ENCODE measurements at regions not wholly inside any gene's neighbourhood (a gene's known extent, or its start where the extent isn't known, plus 50 kb on each side); places are given as distances from the start of the nearest gene placed in this dataset.

DNA sequence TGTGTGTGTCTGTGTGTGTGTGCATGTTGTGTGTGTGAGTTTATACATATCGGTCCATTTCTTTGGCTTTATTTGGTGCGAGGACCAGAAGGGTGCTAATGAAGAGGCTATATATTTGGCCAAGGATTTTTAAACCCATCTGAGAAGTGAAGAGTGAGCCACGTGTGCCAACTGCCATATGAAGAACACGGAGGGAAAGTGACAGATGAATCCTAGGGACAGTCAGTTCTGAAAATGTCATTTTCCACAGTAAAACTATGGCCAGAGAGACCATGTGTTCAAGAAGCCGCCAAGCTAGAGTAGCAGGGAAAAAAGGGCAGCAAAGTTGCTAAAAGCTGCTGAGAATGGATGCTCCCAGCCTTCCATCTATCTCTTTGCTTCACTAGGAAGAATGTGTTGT, 297.3 kb upstream of the LMCD1 start:
- ATAC-seq (ENCODE audit: low read depth in 2 of 2) (no peak), DNase-seq (no peak)
- Mint-ChIP-seq H3K9me3 (no peaks in the 10 kb centered on the region), H3K27ac (no peak overlapping the region), H3K4me3 (no peak overlapping the region), H3K36me3 (no peaks in the 10 kb centered on the region), H3K27me3 (peaks cover 4% of the 10 kb centered on the region), H3K4me1 (no peaks in the 10 kb centered on the region)
- Histone ChIP-seq H3K36me3 (ENCODE audit: control insufficient read depth, insufficient read depth, low read length) (no peaks in the 10 kb centered on the region), H3K27me3 (ENCODE audit: control insufficient read depth, insufficient read depth, low read length) (no peaks in the 10 kb centered on the region), H3K4me1 (ENCODE audit: control insufficient read depth, insufficient read depth, low read length, poor library complexity, severe bottlenecking) (no peaks in the 10 kb centered on the region), H3K4me3 (ENCODE audit: low read depth, low read length) (no peak overlapping the region), H3K9me3 (ENCODE audit: control insufficient read depth in 2 of 2, low read length in 2 of 2) (no peaks in the 10 kb centered on the region), H3K27ac (ENCODE audit: insufficient read depth, low read length, poor library complexity, severe bottlenecking) (no peak overlapping the region)

DNA sequence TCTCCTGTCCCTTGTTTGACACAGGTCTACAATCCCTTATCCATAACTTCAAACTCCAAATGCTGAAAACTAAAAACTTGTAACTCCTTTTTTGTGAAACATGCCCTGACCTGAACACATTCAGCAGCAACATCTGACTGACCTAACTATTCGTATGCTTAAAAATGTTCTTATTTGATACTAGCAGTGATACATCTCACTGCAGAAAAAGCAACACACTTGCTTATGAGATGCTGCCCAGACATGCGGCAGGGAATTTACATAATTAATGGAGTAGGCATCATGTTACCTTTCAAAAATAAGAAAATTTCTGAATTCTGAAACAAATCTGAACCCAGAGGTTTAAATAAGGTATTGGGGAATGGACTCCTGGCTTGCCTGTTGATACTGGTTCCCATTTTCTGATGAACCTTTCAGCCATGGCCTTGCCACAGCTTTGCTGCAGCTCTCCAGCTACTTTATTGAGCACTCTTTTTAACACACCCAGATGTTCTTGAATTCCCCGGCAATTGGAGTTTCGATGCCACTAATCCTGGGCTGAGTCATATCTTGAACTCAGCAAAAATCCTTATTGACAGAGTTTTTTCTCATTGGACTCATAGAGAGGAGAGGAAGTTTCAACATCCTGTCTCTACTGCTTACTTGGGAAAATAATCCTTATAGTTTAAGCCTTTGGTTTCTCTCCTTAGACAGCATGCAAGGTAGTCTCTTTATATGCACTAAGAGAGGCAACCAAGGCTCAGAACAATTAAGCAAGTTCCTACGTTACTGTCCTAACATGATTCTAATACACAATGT, 296.6 kb upstream of the LMCD1 start:
- Mint-ChIP-seq H3K4me3 (no peak overlapping the region), H3K4me1 (no peaks in the 10 kb centered on the region), H3K36me3 (no peaks in the 10 kb centered on the region), H3K9me3 (no peaks in the 10 kb centered on the region), H3K27ac (no peak overlapping the region), H3K27me3 (peaks cover 4% of the 10 kb centered on the region)
- no peak overlapping the region for H3K27ac ChIP-seq (ENCODE audit: insufficient read depth, low read length, poor library complexity, severe bottlenecking)
- H3K27me3 ChIP-seq (ENCODE audit: control insufficient read depth, insufficient read depth, low read length): no peaks in the 10 kb centered on the region
- H3K4me1 ChIP-seq (ENCODE audit: control insufficient read depth, insufficient read depth, low read length, poor library complexity, severe bottlenecking): no peaks in the 10 kb centered on the region
- no peaks in the 10 kb centered on the region for H3K9me3 ChIP-seq (ENCODE audit: control insufficient read depth in 2 of 2, low read length in 2 of 2)
- no peak for ATAC-seq (ENCODE audit: low read depth in 2 of 2)
- no peak overlapping the region for H3K4me3 ChIP-seq (ENCODE audit: low read depth, low read length)
- H3K36me3 ChIP-seq (ENCODE audit: control insufficient read depth, insufficient read depth, low read length): no peaks in the 10 kb centered on the region
- no peak for DNase-seq

DNA sequence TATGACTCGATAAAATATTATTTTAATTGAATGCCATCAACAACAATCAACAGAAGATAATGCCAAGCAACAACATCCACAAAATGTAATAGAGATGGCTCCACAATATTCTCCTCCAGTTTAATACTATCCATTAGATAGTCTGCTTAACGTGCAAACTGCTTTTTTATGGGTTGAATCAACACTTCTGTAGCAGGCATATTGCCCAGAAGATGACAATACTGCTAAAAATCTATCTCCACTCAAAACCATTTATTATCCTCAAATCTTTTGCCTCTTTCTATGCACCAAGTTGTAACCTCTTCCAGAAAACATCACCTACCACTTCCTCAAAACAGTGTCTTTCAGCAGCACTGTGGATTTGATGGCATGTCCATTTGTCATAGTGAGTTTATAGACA, 295.7 kb upstream of the LMCD1 start:
- ATAC-seq (ENCODE audit: low read depth in 2 of 2): no peak
- Histone ChIP-seq H3K9me3 (ENCODE audit: control insufficient read depth in 2 of 2, low read length in 2 of 2) (no peaks in the 10 kb centered on the region), H3K4me1 (ENCODE audit: control insufficient read depth, insufficient read depth, low read length, poor library complexity, severe bottlenecking) (no peaks in the 10 kb centered on the region), H3K36me3 (ENCODE audit: control insufficient read depth, insufficient read depth, low read length) (no peaks in the 10 kb centered on the region), H3K27me3 (ENCODE audit: control insufficient read depth, insufficient read depth, low read length) (no peaks in the 10 kb centered on the region), H3K27ac (ENCODE audit: insufficient read depth, low read length, poor library complexity, severe bottlenecking) (no peak overlapping the region), H3K4me3 (ENCODE audit: low read depth, low read length) (no peak overlapping the region)
- Mint-ChIP-seq H3K9me3 (no peaks in the 10 kb centered on the region), H3K27ac (no peak overlapping the region), H3K27me3 (peaks cover 4% of the 10 kb centered on the region), H3K36me3 (no peaks in the 10 kb centered on the region), H3K4me1 (no peaks in the 10 kb centered on the region), H3K4me3 (no peak overlapping the region)
- DNase-seq: no peak

DNA sequence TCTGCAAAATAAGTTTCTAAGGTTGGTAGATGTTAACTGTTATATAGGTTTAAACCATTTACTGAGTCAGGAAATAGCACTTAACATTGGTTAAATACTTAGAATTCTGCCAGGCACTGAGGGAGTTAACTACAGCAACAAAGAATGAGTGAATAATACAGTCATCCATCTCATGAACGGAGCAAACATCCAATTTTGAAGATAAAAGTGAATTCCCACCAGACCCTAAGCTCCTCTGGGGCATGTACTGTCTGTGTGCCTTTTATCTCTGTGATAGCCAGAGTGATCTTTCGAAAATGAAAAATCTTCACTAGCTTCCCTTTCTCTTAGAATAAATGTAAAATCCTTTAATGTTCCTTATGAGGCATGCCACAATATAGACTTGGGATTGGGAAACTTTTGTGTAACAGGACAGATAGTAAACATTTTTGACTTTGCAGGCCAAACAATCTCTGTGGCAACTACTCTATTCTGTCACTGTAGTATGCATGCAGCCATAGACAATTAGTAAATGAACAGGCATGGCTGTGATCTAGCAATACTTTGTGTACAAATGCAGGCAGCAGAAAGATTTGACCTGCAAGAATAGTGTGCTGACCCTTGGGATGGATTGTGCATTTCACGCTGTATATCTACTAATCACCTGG, 294.5 kb upstream of the LMCD1 start:
- Mint-ChIP-seq H3K9me3 (no peaks in the 10 kb centered on the region), H3K4me1 (no peaks in the 10 kb centered on the region), H3K27ac (no peak overlapping the region), H3K36me3 (no peaks in the 10 kb centered on the region), H3K27me3 (peaks cover 2% of the 10 kb centered on the region), H3K4me3 (no peak overlapping the region)
- H3K4me1 ChIP-seq (ENCODE audit: control insufficient read depth, insufficient read depth, low read length, poor library complexity, severe bottlenecking): no peaks in the 10 kb centered on the region
- no peaks in the 10 kb centered on the region for H3K36me3 ChIP-seq (ENCODE audit: control insufficient read depth, insufficient read depth, low read length)
- no peaks in the 10 kb centered on the region for H3K27me3 ChIP-seq (ENCODE audit: control insufficient read depth, insufficient read depth, low read length)
- H3K4me3 ChIP-seq (ENCODE audit: low read depth, low read length): no peak overlapping the region
- no peak for DNase-seq
- no peaks in the 10 kb centered on the region for H3K9me3 ChIP-seq (ENCODE audit: control insufficient read depth in 2 of 2, low read length in 2 of 2)
- ATAC-seq (ENCODE audit: low read depth in 2 of 2): no peak
- no peak overlapping the region for H3K27ac ChIP-seq (ENCODE audit: insufficient read depth, low read length, poor library complexity, severe bottlenecking)

DNA sequence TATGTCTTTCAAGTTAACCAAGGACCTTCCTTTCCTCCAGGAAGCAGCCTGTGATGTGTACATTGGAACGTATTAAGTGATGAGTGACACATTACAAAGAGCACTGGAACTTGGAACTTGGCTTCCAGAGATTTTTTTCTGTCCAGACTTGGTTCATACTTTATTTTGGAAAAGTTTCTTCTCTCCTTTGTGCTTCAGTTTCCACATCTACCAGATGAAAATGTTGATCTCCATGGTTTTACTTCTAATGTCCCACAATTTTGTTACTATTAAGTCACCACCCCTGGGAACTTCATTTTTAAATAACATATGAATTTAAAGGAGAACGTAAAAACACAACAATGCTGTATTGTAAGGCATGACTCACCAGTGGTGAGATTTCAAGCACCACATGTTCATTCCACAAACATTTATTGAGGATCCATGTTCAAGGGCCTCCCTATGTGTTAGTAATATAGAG, 290.7 kb upstream of the LMCD1 start:
- Mint-ChIP-seq H3K4me3 (no peak overlapping the region), H3K4me1 (no peaks in the 10 kb centered on the region), H3K27ac (no peak overlapping the region), H3K27me3 (peaks cover 4% of the 10 kb centered on the region), H3K36me3 (no peaks in the 10 kb centered on the region), H3K9me3 (peaks cover 0 to 1% (median 0%) of the 10 kb centered on the region in 7 donors)
- Histone ChIP-seq H3K27ac (ENCODE audit: insufficient read depth, low read length, poor library complexity, severe bottlenecking) (no peak overlapping the region), H3K36me3 (ENCODE audit: control insufficient read depth, insufficient read depth, low read length) (no peaks in the 10 kb centered on the region), H3K4me3 (ENCODE audit: low read depth, low read length) (no peak overlapping the region), H3K27me3 (ENCODE audit: control insufficient read depth, insufficient read depth, low read length) (no peaks in the 10 kb centered on the region), H3K9me3 (ENCODE audit: control insufficient read depth in 2 of 2, low read length in 2 of 2) (no peaks in the 10 kb centered on the region), H3K4me1 (ENCODE audit: control insufficient read depth, insufficient read depth, low read length, poor library complexity, severe bottlenecking) (no peaks in the 10 kb centered on the region)
- DNase-seq: no peak
- no peak for ATAC-seq (ENCODE audit: low read depth in 2 of 2)

DNA sequence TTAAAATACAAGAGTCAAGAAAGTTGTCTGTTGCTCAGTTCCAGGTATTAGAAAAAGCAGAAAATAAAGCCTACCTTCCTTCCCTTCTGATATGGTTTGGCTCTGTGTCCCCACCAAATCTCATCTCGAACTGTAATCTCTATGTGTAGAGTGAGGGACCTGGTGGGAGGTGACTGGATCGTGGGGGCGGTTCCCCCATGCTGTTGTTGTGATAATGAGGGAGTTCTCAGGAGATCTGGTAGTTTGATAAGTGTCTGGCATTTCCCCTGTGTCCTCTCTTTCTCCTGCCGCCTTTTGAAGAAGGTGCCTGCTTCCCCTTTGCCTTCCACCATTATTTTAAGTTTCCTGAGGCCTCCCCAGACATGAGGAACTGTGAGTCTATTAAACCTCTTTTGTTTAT, 288.8 kb upstream of the LMCD1 start:
- Histone ChIP-seq H3K4me1 (ENCODE audit: control insufficient read depth, insufficient read depth, low read length, poor library complexity, severe bottlenecking) (no peaks in the 10 kb centered on the region), H3K9me3 (ENCODE audit: control insufficient read depth in 2 of 2, low read length in 2 of 2) (no peaks in the 10 kb centered on the region), H3K27me3 (ENCODE audit: control insufficient read depth, insufficient read depth, low read length) (no peaks in the 10 kb centered on the region), H3K4me3 (ENCODE audit: low read depth, low read length) (no peak overlapping the region), H3K27ac (ENCODE audit: insufficient read depth, low read length, poor library complexity, severe bottlenecking) (no peak overlapping the region), H3K36me3 (ENCODE audit: control insufficient read depth, insufficient read depth, low read length) (no peaks in the 10 kb centered on the region)
- Mint-ChIP-seq H3K36me3 (no peaks in the 10 kb centered on the region), H3K4me3 (no peak overlapping the region), H3K27ac (no peak overlapping the region), H3K9me3 (peaks cover 0 to 1% (median 0%) of the 10 kb centered on the region in 7 donors), H3K27me3 (peaks cover 4% of the 10 kb centered on the region), H3K4me1 (no peaks in the 10 kb centered on the region)
- ATAC-seq (ENCODE audit: low read depth in 2 of 2) (no peak), DNase-seq (no peak)

DNA sequence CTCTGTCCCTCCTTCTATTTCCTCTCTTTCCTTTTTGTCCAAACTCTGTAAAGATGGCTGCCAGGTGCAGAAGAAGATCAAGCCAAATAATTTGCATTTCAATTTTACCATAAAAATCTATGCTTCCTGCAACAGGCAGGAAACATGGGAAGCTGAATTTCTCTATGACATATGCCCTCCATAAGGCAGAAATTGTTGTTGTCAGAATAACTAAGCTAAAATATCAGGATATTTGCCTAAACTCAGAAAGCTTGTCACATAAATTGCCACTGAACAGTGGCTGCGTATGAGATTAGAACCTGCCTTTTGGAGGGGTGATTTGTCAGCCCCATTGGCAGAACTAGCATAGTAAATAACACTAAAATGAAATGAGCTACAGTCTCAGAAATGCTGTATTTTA, 288.3 kb upstream of the LMCD1 start:
- Histone ChIP-seq H3K4me1 (ENCODE audit: control insufficient read depth, insufficient read depth, low read length, poor library complexity, severe bottlenecking) (no peaks in the 10 kb centered on the region), H3K27ac (ENCODE audit: insufficient read depth, low read length, poor library complexity, severe bottlenecking) (no peak overlapping the region), H3K9me3 (ENCODE audit: control insufficient read depth in 2 of 2, low read length in 2 of 2) (no peaks in the 10 kb centered on the region), H3K27me3 (ENCODE audit: control insufficient read depth, insufficient read depth, low read length) (no peaks in the 10 kb centered on the region), H3K36me3 (ENCODE audit: control insufficient read depth, insufficient read depth, low read length) (no peaks in the 10 kb centered on the region), H3K4me3 (ENCODE audit: low read depth, low read length) (no peak overlapping the region)
- Mint-ChIP-seq H3K27ac (no peak overlapping the region), H3K4me3 (no peak overlapping the region), H3K36me3 (no peaks in the 10 kb centered on the region), H3K9me3 (peaks cover 0 to 1% (median 0%) of the 10 kb centered on the region in 7 donors), H3K4me1 (no peaks in the 10 kb centered on the region), H3K27me3 (peaks cover 4% of the 10 kb centered on the region)
- DNase-seq (no peak), ATAC-seq (ENCODE audit: low read depth in 2 of 2) (no peak)

DNA sequence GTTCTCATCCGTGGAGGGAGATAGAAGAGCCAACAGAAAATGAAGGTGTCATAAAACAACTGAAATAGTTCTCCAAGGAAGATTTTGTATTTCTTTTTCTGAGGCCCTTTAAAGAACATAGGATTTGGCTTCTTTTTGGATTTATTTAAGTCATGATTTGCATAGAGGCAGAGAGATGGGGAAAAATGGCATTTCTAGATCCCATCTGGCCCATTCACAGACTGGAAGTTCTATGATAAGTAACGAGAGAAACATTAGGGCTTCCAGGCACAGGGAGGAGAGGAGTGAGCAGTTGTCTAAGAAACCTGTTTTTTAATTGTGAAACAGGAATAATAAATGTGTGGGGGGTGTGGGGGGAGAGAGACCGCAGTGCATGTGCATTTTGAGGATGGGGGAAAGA, 285.8 kb upstream of the LMCD1 start:
- Histone ChIP-seq H3K36me3 (ENCODE audit: control insufficient read depth, insufficient read depth, low read length) (no peaks in the 10 kb centered on the region), H3K27me3 (ENCODE audit: control insufficient read depth, insufficient read depth, low read length) (no peaks in the 10 kb centered on the region), H3K4me3 (ENCODE audit: low read depth, low read length) (no peak overlapping the region), H3K27ac (ENCODE audit: insufficient read depth, low read length, poor library complexity, severe bottlenecking) (no peak overlapping the region), H3K4me1 (ENCODE audit: control insufficient read depth, insufficient read depth, low read length, poor library complexity, severe bottlenecking) (no peaks in the 10 kb centered on the region), H3K9me3 (ENCODE audit: control insufficient read depth in 2 of 2, low read length in 2 of 2) (no peaks in the 10 kb centered on the region)
- Mint-ChIP-seq H3K4me1 (no peaks in the 10 kb centered on the region), H3K36me3 (no peaks in the 10 kb centered on the region), H3K27me3 (peaks cover 4% of the 10 kb centered on the region), H3K9me3 (peaks cover 0 to 1% (median 0%) of the 10 kb centered on the region in 7 donors), H3K4me3 (no peak overlapping the region), H3K27ac (no peak overlapping the region)
- DNase-seq: no peak
- no peak for ATAC-seq (ENCODE audit: low read depth in 2 of 2)
